ENCODE measurements at regions not wholly inside any gene's neighbourhood (a gene's known extent, or its start where the extent isn't known, plus 50 kb on each side); places are given as distances from the start of the nearest gene placed in this dataset.

- no peak for TF ChIP-seq CTCF (conservative IDR thresholded peaks at IDR 0.05; ENCODE audit: low read depth, low read length)
- no peak for TF ChIP-seq POLR2A (IDR thresholded peaks at IDR 0.05; ENCODE audit: low read depth, low read length)
- TF ChIP-seq RCOR1 (IDR thresholded peaks at IDR 0.05; ENCODE audit: insufficient replicate concordance, low read length): no peak
These were observed 201.6 kb upstream of the FZD8 start for GRCh38 chr10:35843524-35844181.

Measured in IMR-90 (cell line).